Right hindlimb (tissue), 1 donor: ENCODE measurements at regions not wholly inside any gene's neighbourhood (a gene's known extent, or its start where the extent isn't known, plus 50 kb on each side); places are given as distances from the start of the nearest gene placed in this dataset.
"Not testable (repeated sequence)": the region's sequence is repeated elsewhere in the genome, so short reads cannot be mapped to it uniquely, and the experiment has no call there.

Source experiments
- DNase-seq: peaks from one replicate; pipeline ENCODE4 v3.0.0-alpha.2; 2018

DNA sequence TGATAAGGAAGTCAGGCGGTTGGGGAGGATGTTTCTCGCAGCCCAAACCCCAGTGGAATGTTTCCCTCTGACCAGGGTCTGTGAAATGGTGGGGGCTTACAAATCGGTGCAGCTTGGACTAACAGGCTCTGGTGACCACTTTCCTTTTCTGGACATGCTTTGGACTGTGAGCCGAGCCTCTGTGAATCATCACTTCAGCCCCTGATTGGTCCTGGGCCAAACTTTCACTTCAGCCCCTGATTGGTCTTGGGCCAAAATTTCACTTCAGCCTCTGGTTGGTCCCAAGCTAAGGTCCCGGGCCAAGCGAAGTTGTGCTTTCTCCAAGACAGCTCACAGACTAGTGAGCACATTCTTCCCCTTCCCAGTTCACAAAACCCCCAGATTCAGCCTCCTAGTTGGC is 223.7 kb upstream of the ANKRD20A1 start:
- not testable (repeated sequence) for DNase-seq

DNA sequence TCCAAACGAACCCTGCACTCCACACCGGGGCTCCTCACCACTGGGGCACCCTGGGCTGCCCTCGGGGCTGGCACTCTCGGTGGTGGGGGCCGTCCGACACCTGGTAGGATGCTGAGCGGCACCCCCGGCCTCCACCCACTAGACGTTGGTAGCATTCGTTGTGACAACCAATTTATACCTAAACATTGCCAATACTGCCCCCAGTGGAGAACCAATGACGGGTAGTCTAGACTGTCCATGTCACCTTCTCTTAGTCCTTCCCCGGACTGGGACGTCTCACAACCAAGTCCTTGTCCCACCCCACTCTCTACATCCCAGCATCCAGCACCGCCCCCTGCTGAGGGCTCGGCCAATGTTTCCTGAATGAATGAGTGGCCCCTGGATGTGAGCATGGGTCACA is 246.8 kb upstream of the ANKRD20A1 start:
- DNase-seq, result not testable (repeated sequence)

DNA sequence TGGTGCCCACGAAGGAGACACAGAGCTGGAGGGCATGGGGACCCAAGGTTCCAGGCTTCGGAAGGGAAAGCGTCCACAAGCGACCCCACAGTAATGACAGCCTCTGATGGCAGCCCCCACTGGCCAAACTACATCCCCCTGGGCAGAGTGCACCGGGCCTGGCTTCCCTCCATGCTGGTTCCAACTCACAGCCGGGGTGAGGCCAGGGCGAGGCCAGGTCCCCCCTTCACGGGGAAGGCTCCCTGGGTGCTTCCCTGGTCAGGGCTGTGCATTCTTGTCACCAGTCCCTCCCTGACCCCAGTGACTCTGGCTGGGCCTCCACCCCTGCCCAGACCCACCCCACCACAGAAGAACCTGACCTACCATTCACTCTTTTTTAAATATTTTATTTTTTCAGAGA is 248.9 kb upstream of the ANKRD20A1 start:
- not testable (repeated sequence) for DNase-seq

DNA sequence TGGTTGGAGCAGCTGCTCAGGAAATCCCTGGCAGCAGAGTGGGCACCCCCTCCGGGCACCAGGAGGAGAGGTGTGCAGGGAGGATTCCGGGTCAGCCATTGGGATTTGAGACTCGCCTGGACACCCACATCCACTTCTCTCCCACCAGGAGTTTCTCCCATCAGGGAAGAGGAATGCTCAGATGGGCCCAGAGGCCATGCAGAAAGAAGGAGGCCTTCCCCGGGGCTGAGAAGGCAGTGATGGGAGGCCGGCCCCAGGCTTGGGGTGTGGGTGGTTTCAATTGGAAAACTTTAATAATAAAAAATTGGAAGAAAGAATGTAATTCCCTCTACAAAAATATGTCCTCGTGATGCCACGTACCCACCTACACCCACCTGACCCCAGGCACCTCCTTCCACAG is 249.3 kb upstream of the ANKRD20A1 start:
- DNase-seq, result not testable (repeated sequence)

DNA sequence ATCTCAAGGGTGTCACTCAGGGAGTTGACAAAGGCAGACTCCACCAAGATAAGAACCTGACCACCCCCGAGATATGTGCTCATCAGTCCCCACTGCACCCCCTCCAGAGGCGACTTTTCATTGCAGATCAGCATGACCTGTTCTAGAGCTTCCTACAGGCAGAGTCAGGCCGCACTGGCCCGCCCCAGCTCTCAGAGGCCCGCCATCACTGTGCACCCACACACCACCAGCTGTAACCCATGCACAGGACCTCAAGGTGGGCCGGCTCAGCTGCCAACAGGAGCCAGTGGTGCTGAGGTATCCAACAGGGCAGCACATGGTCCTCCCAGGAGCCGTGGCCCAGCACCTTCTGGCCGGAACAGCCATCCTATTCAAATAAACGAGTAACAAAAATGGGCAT is 253.6 kb upstream of the ANKRD20A1 start:
- DNase-seq, result not testable (repeated sequence)

DNA sequence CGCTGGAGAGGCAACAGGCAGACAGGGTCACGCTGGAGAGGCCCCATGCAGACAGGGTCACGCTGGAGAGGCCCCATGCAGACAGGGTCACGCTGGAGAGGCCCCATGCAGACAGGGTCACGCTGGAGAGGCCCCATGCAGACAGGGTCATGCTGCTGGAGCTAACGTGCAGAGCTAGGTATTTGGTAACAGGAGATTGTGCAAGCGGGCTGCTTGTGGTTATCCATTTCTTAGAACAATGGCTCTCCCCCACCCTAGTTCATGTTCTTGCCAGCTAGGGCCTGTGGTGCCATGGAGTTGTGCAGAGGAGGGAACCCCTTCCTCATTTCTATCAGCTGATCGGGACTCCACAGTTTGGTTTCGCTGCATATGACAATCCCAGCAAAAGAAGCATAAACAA is 255.1 kb upstream of the ANKRD20A1 start:
- DNase-seq, result not testable (repeated sequence)

DNA sequence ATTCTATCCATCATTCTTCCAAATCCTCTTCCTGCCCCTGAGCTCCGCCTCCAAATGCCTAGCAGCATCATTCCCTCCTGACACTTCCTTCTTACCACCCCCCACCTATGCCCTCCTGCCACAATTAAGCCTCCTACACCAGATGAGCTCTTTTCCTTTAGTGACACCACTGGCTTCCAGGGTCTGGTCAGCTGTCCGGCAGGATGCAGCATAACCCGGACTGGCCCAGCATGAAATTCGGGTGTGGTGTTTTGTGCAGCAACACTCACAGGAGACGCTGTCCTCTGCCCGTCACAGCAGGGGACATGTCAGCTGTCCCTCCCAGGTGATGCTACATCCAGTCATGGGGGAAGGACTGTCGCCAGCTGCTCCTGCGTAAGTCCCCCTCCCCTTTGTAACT is 266.3 kb upstream of the ANKRD20A1 start:
- not testable (repeated sequence) for DNase-seq

DNA sequence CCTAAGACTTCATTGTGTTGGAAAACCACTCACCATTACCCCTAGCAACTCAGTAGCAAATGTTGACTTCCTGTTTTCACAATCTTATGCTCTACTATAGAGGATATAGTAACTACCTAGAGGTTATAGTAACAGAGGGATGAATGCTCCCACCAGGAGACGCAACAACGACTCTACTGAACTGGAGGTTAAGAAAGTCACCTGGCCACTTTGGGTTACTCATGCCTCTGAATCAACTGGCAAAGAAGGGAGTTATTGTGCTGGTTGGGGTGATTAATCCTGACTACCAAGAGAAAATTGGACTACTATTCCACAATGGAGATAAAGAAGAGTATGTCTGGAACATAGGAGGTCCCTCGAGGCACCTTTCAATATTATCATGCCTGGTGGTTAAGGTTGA is 302.9 kb upstream of the ANKRD20A1 start:
- DNase-seq, result not testable (repeated sequence)

DNA sequence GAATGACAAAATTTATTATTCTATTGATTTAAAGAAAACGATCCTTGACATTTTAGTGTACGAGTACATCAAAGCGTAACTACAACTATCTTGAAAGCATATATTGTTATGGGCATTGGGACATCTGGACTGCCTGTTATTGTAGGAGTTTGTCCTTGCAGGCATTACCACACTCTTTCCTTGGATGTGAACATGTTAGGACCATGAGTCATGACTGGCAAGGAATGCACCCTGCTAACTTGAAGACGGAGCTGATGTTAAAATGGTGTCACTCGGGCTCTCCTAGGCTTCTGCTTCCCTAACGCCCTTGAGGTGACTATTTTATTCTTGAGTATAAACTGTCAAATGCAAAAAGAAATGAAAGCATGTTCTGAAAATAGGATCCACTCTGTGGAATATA is 308.7 kb upstream of the ANKRD20A1 start:
- DNase-seq, result not testable (repeated sequence)

DNA sequence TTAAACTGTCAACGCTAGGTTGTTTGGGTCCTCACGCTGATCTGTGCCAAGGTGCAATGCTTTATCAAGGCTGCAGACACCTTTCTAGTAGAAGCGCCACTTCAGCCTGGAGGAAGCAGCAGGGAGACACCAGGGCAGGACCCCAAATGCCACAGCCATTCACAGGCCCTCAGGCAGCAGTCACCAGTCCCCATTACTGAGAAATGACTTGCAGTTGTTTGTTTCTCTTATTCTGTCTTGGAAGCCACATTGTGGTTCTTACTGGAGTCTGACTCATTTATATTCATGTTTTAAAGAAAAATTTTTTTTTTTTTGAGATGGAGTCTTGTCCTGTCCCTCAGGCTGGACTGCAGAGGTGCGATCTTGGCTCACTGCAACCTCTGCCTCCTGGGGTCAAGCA is 328.9 kb upstream of the ANKRD20A1 start:
- not testable (repeated sequence) for DNase-seq

DNA sequence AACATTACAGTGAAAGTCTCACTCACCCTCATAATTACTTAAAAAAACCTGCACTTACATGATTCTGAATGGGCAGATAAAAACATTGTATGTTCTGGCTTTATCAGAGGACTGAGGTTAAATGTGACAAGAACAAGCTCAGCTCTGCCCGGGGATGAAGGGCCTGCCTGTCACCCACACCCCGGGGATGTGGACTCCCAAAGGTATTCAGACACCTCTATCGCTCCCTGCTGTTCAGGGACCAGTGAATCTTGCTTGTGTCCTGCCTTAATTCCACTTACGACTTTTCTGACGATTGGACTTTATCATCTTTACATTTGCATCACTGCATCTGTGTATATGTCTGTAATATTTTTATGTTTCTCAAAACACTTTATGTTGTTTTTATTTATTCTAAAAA is 341.8 kb upstream of the ANKRD20A1 start:
- DNase-seq, result not testable (repeated sequence)

DNA sequence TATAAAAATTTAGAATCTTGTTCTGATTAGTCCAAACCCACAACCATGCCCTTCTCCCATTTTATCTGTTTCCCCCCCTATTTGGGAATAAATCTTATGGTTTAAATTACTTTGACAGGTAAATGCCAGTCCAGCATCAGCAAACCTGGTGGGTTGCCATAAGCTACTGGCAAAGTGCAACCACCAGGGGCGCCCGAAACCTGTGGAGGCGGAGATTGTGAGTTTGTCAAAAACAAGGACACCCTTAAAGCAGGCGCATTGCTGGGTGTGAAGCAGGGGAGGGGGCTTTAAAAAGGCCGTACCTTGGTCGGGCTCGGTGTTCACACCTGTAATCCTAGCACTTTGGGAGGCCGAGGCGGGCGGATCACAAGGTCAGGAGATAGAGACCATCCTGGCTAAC is 344.1 kb upstream of the ANKRD20A1 start:
- not testable (repeated sequence) for DNase-seq

DNA sequence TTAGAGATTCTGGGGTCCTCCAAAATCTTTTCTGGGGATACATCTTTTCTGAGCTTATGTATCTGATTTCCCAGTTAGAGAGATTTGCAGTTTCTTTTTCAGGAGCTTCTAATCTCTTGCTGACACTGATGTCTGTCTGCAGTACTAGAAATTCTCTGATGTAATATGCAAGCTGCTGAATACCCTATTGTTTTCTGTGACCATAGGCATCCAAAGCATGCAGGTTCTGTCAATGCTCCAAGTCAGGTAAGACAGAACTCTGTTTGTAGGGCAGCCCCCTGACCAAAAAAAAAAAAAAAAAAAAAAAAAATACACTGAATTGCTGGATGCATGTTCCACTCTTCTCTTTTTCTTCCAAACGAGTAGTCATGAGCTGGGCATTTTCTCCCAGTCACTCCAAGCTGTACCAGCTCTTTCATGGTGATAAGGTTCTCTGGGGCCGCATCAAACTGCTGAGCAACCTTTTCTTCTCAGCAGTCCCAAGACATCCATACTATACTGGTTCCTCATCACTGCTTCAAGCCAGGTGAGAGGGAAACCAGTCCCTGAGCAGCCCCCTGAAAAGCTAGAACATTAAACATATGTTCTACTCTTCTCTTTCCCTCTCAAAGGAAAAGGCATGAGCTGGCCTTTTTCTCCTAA is 354.9 kb upstream of the ANKRD20A1 start:
- not testable (repeated sequence) for DNase-seq

DNA sequence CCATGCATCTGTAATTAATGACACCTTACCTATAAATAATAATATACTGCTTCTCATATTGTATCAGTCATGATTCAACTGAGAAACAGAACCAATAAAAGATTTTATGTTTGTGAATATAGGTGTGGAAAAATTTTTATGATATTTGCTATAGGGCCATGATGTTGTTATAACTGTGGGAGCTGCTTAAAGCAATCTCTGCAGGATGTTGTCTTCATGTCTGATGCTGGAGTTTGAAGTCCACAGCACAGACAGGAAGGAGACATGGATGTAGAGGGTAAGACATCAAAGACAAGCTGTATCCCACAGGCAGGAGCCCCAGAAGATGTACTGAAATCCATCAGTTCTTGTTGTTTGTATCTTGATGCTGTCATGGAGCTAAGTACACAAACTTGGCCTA is 366.7 kb upstream of the ANKRD20A1 start:
- DNase-seq, result not testable (repeated sequence)

DNA sequence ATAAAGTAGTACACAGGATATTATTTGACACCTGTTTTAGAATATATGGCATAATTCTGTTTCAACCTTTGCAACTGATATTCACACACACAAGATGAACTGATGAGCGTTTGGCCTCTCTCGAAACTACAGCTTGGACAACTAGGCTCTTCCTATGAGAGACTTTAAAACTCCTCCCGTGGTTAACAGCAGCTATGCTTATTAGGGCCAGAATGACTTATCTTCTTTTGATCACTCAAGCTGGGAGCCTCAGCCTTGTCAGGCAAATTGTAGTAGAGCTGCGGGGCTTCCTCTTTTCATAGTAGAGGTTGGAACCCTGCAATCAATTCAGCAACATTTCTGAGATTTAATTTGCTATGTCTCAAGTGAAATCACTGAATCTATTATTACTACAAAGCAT is 381.3 kb upstream of the ANKRD20A1 start:
- not testable (repeated sequence) for DNase-seq

DNA sequence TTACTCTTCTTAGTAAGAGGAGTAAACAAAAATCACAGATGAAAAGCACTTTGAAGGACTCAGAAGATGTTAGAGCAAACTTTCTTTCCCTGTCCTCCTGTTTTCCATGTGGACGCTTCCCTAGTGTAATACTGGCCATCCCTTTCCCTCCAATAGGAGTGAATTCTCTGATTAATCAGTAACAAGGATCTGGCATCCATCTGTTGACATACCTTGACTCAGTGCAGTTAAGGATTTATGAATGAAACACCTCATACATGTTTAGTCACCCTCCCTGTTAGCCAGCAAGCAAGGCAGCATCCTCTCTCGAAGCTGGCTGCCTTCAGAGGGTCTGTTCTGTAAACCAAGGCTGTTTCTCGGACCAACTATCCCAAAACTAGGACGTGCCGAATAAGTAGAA is 388.0 kb upstream of the ANKRD20A1 start:
- not testable (repeated sequence) for DNase-seq

DNA sequence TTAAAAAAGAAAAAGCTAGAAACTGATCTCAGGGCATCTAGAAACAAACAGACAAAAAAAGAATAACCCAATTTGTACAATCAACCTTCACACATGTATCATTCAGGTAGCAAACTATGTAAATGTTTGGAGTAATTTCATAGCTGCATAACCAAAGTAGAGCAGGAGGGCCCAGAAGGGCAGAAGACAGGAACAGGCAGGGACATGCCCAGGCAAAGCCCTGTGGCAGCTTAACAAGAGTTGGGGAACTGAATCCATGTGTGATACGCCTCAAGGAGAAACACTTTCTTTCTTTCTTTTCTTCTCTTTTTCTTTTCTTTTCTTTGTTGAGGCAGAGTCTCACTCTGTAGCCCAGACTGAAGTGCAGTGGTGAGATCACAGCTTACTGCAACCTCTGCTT is 390.4 kb upstream of the ANKRD20A1 start:
- DNase-seq, result not testable (repeated sequence)

DNA sequence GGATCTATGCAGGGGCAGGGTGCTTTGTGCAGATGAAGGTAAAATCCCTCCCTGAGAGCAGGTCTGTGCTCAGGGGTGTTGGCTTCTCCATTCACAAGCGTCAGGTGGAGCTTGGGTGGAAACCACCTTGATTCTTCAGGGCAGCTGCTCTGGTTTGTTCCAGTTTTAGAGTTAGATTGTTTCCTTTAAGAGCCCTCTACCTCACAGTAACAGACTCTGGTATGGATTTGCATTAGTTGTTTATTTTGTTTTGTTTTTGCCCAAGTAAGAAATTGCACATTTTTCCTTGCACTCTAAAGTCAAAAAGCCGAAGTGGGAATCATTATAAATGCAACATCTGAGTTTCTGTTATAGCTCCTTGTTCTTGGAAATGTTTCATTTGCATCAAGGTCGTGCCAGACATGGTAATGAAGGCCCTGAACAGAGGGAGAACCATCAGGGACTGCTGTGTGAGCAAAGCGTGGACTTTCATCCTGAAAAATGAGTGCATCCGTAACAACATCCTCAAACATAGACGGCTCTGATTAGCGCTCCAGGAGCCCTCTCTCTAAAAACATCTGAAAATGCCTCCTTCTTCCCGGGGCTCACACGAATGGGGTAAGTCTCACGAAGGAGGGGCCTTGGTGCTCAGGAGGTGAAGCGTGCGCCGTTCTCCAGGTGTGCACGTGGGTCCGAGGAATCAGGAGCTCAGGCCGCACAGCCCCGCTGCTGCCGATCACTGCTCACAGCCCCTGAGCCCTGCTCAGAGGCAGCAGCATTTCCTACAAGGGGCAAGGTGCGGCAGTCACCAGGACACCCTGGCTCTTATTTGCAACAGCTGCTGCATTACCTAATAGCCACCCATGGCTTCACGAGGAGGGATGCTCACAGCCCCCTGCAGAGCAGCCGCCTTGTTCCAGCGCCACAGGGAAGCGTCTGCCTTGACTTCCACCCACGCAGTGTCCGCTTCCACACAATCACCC is 396.7 kb upstream of the ANKRD20A1 start:
- not testable (repeated sequence) for DNase-seq

DNA sequence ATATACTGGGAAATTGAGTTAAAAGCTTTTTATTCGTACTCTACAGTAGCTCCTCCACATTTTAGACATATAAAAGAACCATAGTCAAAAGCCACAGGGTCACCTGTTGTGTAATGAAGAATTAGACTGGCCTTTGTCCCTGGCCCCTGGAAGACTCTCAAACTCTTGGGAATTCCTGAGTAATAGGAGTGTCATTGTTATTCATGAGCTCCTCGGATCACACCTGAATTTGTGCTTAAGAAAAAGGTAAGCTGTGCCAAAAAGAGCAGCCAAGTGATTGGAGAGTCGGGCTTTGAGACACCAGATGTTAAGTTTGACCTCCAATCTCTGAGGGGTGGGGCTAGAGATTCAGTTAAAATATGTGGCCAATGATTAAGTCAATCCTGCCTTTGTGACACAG is 405.8 kb upstream of the ANKRD20A1 start:
- DNase-seq, result not testable (repeated sequence)

DNA sequence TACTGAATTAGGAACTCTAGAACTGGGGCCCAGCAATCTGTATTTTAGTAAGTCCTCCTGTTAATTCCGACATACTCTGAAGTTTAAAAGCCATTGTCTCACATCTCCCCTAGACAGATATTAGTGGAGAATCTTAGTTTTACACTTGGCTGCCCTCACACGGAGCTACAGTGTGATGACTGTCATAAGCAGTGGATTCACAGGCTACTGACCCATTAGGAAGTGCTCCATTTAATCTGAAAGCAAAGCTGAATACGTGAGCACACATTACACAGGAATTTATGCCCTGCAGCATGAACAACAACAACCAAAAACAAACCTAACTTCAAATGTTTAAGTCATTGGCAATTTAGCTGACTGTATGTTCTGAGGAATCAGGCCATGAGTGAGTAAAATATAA is 416.4 kb upstream of the ANKRD20A1 start:
- not testable (repeated sequence) for DNase-seq

DNA sequence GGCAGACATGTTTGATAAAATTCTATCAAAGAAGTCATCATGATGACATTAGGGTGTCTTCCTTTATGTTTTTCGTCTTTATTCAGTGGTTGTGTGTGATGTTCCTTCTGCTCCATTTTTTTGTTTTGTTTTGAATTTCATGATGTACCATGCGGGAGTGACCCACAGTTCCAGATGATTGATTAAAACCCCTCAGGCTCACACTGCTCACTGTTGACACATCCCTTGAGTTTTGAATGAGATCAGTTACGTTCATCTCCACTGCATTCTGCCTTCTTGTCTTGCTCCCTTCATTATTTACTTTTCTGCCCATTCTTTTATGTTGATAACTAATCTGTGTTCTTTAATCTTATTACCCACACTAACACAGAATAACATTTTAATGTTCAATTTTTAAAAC is 421.7 kb upstream of the ANKRD20A1 start:
- DNase-seq, result not testable (repeated sequence)

DNA sequence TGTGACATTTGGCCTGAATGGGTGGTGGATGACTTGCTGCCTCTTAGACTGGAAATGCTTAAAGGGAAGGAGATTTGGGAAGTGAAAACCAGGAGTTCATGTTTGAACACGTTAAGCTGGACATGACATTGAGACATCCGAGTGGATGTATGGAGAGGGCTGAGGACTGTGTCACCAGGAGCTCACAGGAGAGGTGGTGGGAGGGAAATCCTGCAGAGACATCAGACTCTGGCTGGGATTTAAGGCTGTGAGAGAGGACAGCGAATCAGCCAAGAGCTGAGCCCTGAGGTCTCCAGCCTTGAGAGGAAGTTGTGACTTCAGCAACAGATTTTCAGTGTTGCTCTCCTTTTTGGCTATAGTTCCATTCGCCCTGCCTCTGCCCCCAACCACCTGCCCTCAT is 432.5 kb upstream of the SPATA31A3 start:
- DNase-seq, result not testable (repeated sequence)

DNA sequence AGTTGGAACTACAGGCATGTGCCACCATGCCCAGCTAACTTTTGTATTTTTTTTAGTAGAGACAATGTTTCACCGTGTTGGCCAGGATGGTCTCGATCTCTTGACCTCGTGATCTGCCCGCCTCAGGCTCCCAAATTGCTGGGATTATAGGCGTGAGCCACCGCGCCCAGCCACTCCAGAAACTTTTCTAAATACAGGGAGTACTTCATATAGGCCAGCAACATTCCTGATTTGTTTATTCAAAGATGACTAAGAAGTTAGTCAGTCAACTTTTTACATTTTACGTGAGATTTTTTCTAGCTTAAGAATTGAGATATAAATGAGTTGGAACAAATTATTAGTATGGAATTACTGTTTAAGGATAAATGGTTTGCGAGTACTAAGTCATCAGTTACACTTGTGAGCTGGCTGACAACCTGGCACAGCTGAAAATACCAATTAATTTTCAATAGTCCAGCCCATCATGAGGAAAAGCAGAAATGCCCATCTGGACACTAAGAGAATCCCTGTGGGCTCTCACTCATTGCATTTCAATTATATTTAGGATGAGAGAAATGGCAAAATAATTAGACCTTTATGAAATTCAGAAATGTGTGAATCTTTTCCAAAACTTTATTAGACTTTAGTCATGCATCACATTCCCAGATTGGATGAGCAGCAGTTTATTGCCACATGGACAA is 430.8 kb upstream of the SPATA31A3 start:
- DNase-seq, result not testable (repeated sequence)
